NAMALWA (cell line): ENCODE measurements at regions not wholly inside any gene's neighbourhood (a gene's known extent, or its start where the extent isn't known, plus 50 kb on each side); places are given as distances from the start of the nearest gene placed in this dataset.

Experiments used
- DNase-seq: peaks from one replicate; pipeline ENCODE4 v3.0.0-alpha.2; 2015; ENCODE audit warnings: low spot score

GRCh38 chr11:105233285-105233684 is 93.7 kb upstream of the CARD18 start:
- DNase-seq: no peak

GRCh38 chr11:105232021-105232420 is 92.5 kb upstream of the CARD18 start:
- no peak for DNase-seq

GRCh38 chr11:105230586-105230985 is 91.0 kb upstream of the CARD18 start:
- DNase-seq: no peak

- DNase-seq: no peak
Observed at GRCh38 chr11:105229761-105230160, 90.2 kb upstream of the CARD18 start.

GRCh38 chr11:105229257-105229656 is 89.7 kb upstream of the CARD18 start:
- DNase-seq: no peak

- no peak for DNase-seq
Observed at GRCh38 chr11:105227363-105227762, 87.8 kb upstream of the CARD18 start.

GRCh38 chr11:105226766-105227165 is 87.2 kb upstream of the CARD18 start:
- DNase-seq: no peak

GRCh38 chr11:105226091-105226490 is 86.5 kb upstream of the CARD18 start:
- DNase-seq: no peak

GRCh38 chr11:105224482-105225253 is 85.1 kb upstream of the CARD18 start:
- no peak for DNase-seq

GRCh38 chr11:105220121-105220520 is 80.6 kb upstream of the CARD18 start:
- DNase-seq: no peak

- no peak for DNase-seq
Observed at GRCh38 chr11:105219670-105220069, 80.1 kb upstream of the CARD18 start.

GRCh38 chr11:105219269-105219668 is 79.7 kb upstream of the CARD18 start:
- peak; percentile 14 for DNase-seq

GRCh38 chr11:105215528-105215927 is 76.0 kb upstream of the CARD18 start:
- no peak for DNase-seq

- DNase-seq: no peak
Observed at GRCh38 chr11:105211806-105212554, 72.4 kb upstream of the CARD18 start.

GRCh38 chr11:105208019-105208418 is 68.5 kb upstream of the CARD18 start:
- no peak for DNase-seq

- DNase-seq: no peak
Observed at GRCh38 chr11:105206633-105207032, 67.1 kb upstream of the CARD18 start.

- no peak for DNase-seq
Observed at GRCh38 chr11:105204636-105205035, 65.1 kb upstream of the CARD18 start.

GRCh38 chr11:105203569-105204240 is 64.1 kb upstream of the CARD18 start:
- no peak for DNase-seq

- DNase-seq: no peak
Observed at GRCh38 chr11:105202844-105203548, 63.4 kb upstream of the CARD18 start.

- DNase-seq: no peak
Observed at GRCh38 chr11:105202422-105202821, 62.9 kb upstream of the CARD18 start.

GRCh38 chr11:105201166-105201565 is 61.6 kb upstream of the CARD18 start:
- DNase-seq: no peak

GRCh38 chr11:105197071-105197815 is 57.7 kb upstream of the CARD18 start:
- DNase-seq: no peak
